K562 (cell line): ENCODE measurements at regions not wholly inside any gene's neighbourhood (a gene's known extent, or its start where the extent isn't known, plus 50 kb on each side); places are given as distances from the start of the nearest gene placed in this dataset.

ENCODE experiments used
- BCLAF1 ChIP-seq, 2 experiments: fragments of 450-650 bp in 1 of 2; IDR thresholded peaks; 2 replicates each; pipeline ENCODE4 v1.6.1; 2011 to 2017; ENCODE audit warnings: low read depth in 2 of 2, antibody characterized with exemption in 1 of 2, borderline replicate concordance in 1 of 2, low read length in 1 of 2, mild to moderate bottlenecking in 1 of 2, mixed read lengths in 1 of 2; ENCODE audit not compliant: control insufficient read depth in 1 of 2
- CTBP1 ChIP-seq: fragments of 450-650 bp; IDR thresholded peaks from 2 replicates; pipeline ENCODE4 v1.6.1; 2016; ENCODE audit warnings: borderline replicate concordance
- ETV1 ChIP-seq: fragments of 450-650 bp; conservative IDR thresholded peaks from 2 replicates; pipeline ENCODE4 v1.6.1; 2016; ENCODE audit warnings: missing genetic modification characterization, control low read depth, low read depth, missing compliant biosample characterization
- MED1 ChIP-seq: sonication (generic); formaldehyde crosslinking; IDR thresholded peaks from 2 replicates; pipeline ENCODE4 v1.8.1; 2023; ENCODE audit warnings: missing genetic modification reagents, borderline replicate concordance
- TAL1 ChIP-seq: fragments of 450-650 bp; IDR thresholded peaks from 2 replicates; pipeline ENCODE4 v1.6.1; 2016; ENCODE audit warnings: mild to moderate bottlenecking
- TSC22D4 ChIP-seq: fragments of 450-650 bp; IDR thresholded peaks from 2 replicates; pipeline ENCODE4 v1.6.1; 2016; ENCODE audit warnings: missing genetic modification characterization, missing biosample characterization, control low read depth
- ZFP1 ChIP-seq: fragments of 450-650 bp; formaldehyde crosslinking; IDR thresholded peaks from 2 replicates; pipeline ENCODE4 v1.4.0; 2020; ENCODE audit warnings: mild to moderate bottlenecking, mixed read lengths
- ZMIZ1 ChIP-seq, 2 experiments: fragments of 150-350 bp in 1 of 2; IDR thresholded peaks; 2 replicates each; pipeline ENCODE4 v1.6.1; 2012 to 2016; ENCODE audit warnings: low read depth in 2 of 2, low read length in 2 of 2, mild to moderate bottlenecking in 1 of 2, moderate library complexity in 1 of 2
- TF ChIP-seq, protein P1 (sequence below): fragments of 450-650 bp; IDR thresholded peaks from 2 replicates; pipeline ENCODE4 v1.6.1; 2014; ENCODE audit warnings: low read depth, mild to moderate bottlenecking, moderate library complexity, borderline replicate concordance

DNA sequence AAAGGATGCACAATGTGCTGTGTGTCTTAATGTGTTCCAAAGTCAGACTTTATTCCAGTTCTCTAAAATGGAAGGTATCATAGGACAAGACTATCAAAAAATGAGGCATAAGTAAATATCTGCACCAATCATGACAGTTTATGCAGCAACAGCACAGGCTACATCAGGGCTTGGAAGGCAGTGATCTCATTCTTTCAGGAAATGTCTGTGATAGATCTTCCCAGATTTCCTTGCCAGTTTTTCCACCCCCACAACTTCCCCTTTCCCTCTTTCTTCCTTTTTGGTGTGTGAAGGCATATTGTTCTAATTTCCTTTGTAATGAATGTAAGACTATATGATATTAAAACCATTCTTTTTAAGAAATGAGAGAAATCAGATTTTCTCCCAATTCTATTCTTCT lies 326.7 kb downstream of the ATP23 start (continued):
- TF ChIP-seq BCLAF1 (IDR thresholded peaks at IDR 0.05; ENCODE audit: borderline replicate concordance in 1 of 2, control insufficient read depth in 1 of 2, low read depth in 2 of 2, low read length in 1 of 2) (no peak), MED1 (CRISPR knock-in tag) (no peak), ZMIZ1 (IDR thresholded peaks at IDR 0.05; ENCODE audit: low read depth in 2 of 2, low read length in 2 of 2) (no peak), ZFP1 (CRISPR knock-in tag) (no peak), TSC22D4 (tag) (no peak), TAL1 (no peak), CTBP1 (no peak), ETV1 (no peak)
- TF ChIP-seq, protein P1, sequence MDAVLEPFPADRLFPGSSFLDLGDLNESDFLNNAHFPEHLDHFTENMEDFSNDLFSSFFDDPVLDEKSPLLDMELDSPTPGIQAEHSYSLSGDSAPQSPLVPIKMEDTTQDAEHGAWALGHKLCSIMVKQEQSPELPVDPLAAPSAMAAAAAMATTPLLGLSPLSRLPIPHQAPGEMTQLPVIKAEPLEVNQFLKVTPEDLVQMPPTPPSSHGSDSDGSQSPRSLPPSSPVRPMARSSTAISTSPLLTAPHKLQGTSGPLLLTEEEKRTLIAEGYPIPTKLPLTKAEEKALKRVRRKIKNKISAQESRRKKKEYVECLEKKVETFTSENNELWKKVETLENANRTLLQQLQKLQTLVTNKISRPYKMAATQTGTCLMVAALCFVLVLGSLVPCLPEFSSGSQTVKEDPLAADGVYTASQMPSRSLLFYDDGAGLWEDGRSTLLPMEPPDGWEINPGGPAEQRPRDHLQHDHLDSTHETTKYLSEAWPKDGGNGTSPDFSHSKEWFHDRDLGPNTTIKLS: no peak
